Left lung (tissue), 4 donors: ENCODE measurements at regions not wholly inside any gene's neighbourhood (a gene's known extent, or its start where the extent isn't known, plus 50 kb on each side); places are given as distances from the start of the nearest gene placed in this dataset.
A peak's percentile ranks its signal among the peaks of the same experiment; 100 is the strongest.

Experiments used
- ATAC-seq: fragments of 200-7000 bp; cut with Tn5 transposase; one replicate; pipeline ENCODE4 v1.9.1; 2020; ENCODE audit warnings: moderate library complexity
- DNase-seq, 4 donors: peaks; one replicate each; pipeline ENCODE4 v3.0.0-alpha.2; 2013 to 2020
- H3K27ac ChIP-seq, 2 donors: fragments of 200-600 bp; sonication (generic) in 1 of 2; one replicate each; pipeline versions ENCODE4 v1.5.0 to v1.8.0; 2020 to 2021
- H3K27me3 ChIP-seq, 2 donors: fragments of 200-600 bp; sonication (generic) in 1 of 2; one replicate each; pipeline versions ENCODE4 v1.5.0 to v1.8.0; 2020 to 2021
- H3K36me3 ChIP-seq, 2 donors: fragments of 200-600 bp; sonication (generic) in 1 of 2; one replicate each; pipeline versions ENCODE4 v1.5.0 to v1.8.0; 2020 to 2021
- H3K4me1 ChIP-seq, 2 donors: fragments of 200-600 bp; one replicate each; pipeline ENCODE4 v1.8.0; 2021
- H3K4me3 ChIP-seq, 2 donors: fragments of 200-600 bp; sonication (generic) in 1 of 2; one replicate each; pipeline versions ENCODE4 v1.5.0 to v1.8.0; 2020 to 2021; ENCODE audit warnings: mild to moderate bottlenecking in 1 of 2
- H3K9me3 ChIP-seq, 2 donors: fragments of 200-600 bp; sonication (generic) in 1 of 2; one replicate each; pipeline versions ENCODE4 v1.5.0 to v1.8.0; 2020 to 2021
- CTCF ChIP-seq, 2 donors: fragments of 200-600 bp; sonication (generic) in 1 of 2; IDR thresholded peaks; one replicate each; pipeline versions ENCODE4 v1.5.0 to v1.8.0; 2021; ENCODE audit warnings: antibody characterized with exemption in 2 of 2
- intact Hi-C, 2 donors: fragments of 100-400 bp; cut with DNase I; formaldehyde crosslinking; loops; one replicate each; pipeline versions ENCODE4 v1.11.2 to v1.14.2; 2022
- donor health status: DM: no; HTN: yes; CAD: no.
- donor health status: DM: no; HTN: no; CAD: no.

- ATAC-seq (no peak), DNase-seq (no peak)
- H3K36me3 ChIP-seq: no peaks in the 10 kb centered on the region
- intact Hi-C loops: no loop called here
- H3K9me3 ChIP-seq: no peaks in the 10 kb centered on the region
- no peaks in the 10 kb centered on the region for H3K27me3 ChIP-seq
- no peak overlapping the region for H3K4me3 ChIP-seq
- no peak for TF ChIP-seq CTCF (IDR thresholded peaks at IDR 0.05)
- H3K27ac ChIP-seq: no peak overlapping the region
- no peaks in the 10 kb centered on the region for H3K4me1 ChIP-seq
These were observed 293.5 kb downstream of the KBTBD8 start for GRCh38 chr3:67291287-67292252.

- peak; percentile 91 for ATAC-seq
- intact Hi-C loops: no loop called here
- peak in 3 of 4 donors; percentile 44 to 74 (median 48) for DNase-seq
- Histone ChIP-seq H3K9me3 (no peaks in the 10 kb centered on the region), H3K27ac (no peak overlapping the region), H3K36me3 (no peaks in the 10 kb centered on the region), H3K4me3 (no peak overlapping the region), H3K27me3 (no peaks in the 10 kb centered on the region), H3K4me1 (no peaks in the 10 kb centered on the region)
- no peak for TF ChIP-seq CTCF (IDR thresholded peaks at IDR 0.05)
These were observed 294.4 kb downstream of the KBTBD8 start for GRCh38 chr3:67292356-67293121.

- Histone ChIP-seq H3K4me3 (no peak overlapping the region), H3K27me3 (no peaks in the 10 kb centered on the region), H3K9me3 (no peaks in the 10 kb centered on the region), H3K27ac (no peak overlapping the region), H3K4me1 (no peaks in the 10 kb centered on the region), H3K36me3 (no peaks in the 10 kb centered on the region)
- DNase-seq (no peak), ATAC-seq (no peak)
- intact Hi-C loops: no loop called here
- TF ChIP-seq CTCF (IDR thresholded peaks at IDR 0.05): no peak
These were observed 296.2 kb downstream of the KBTBD8 start for GRCh38 chr3:67294341-67294740.

GRCh38 chr3:67296039-67296892, 298.2 kb downstream of the KBTBD8 start:
- Histone ChIP-seq H3K9me3 (no peaks in the 10 kb centered on the region), H3K36me3 (no peaks in the 10 kb centered on the region), H3K27ac (no peak overlapping the region), H3K4me3 (no peak overlapping the region), H3K4me1 (no peaks in the 10 kb centered on the region), H3K27me3 (no peaks in the 10 kb centered on the region)
- ATAC-seq: no peak
- no peak for TF ChIP-seq CTCF (IDR thresholded peaks at IDR 0.05)
- intact Hi-C loops: no loop called here
- no peak for DNase-seq
